HG02852 (cell line): ENCODE measurements at regions not wholly inside any gene's neighbourhood (a gene's known extent, or its start where the extent isn't known, plus 50 kb on each side); places are given as distances from the start of the nearest gene placed in this dataset.

Experiments
- ATAC-seq: cut with Tn5 transposase; IDR thresholded peaks from one replicate; pipeline ENCODE4 v1.9.1; 2021; ENCODE audit warnings: mild to moderate bottlenecking, moderate library complexity; ENCODE audit not compliant: unreplicated experiment

DNA sequence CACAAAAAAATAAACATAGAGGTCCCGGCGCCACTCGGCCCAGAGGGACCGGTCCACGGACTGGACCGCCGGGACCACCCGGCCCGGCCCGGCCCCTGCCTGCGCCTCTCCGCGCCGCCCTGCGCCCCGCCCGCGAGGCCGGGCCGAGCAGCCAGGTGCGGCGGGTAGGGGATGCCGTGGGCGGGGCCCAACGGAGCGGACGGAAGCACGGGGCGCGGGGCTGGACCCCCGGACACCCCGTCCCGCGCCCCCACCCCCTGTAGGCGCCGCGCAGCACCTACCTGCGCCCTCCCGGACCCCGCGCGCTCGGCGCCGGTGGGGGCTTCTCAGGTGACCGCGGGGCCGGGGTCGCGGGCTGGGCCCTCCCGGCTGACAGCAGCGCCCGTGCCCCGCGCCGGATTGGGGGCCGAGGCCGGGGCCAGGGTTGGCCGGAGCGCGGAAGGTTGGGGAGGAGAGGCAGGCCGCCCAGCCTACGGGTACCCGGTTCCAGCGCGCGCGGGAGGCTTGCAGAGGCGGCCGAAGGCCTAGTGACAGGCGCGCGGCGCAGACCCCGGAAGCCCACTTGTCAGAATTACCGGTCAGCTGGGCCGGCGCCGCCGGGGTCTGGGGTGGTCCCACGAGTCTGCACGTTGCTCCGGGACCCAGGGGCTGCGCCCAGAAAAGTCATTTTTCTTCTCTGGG lies 351.9 kb upstream of the CAMK1G start:
- no peak for ATAC-seq

DNA sequence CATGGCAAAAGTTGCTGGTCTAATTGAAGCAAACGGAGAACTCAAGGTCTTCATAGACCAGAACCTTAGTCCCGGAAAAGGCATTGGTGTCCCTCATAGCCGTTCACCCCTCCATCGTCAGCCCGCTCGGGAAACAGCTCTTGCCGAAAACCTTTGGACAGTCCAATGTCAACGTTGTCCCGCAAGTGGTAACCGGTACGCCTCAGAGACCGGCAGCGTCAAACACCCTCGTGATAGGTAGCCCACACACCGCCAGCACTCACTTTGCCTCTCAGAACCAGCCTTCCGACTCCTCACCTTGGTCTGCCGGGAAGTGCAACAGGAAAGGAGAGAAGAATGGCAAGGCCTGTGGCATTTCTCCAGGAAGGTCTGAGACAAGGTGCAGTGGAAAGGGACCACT lies 351.3 kb upstream of the CAMK1G start:
- ATAC-seq = no peak

DNA sequence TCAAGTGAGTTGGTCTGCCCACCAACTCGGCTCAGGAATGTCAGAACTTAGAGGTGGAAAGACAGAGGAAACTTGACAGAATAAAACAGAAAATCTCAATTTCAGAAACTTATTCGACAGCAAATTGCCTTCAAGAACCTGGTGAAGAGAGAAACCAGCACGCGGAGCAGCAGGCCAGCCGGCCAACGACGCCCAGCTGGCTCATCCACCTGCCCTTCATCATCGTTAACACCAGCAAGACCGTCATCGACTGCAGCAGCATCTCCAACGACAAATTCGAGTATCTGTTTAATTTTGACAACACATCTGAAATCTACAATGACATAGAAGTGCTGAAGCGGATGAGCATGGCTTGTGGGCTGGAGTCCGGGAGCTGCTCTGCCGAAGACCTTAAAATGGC lies 350.8 kb upstream of the CAMK1G start:
- ATAC-seq = no peak

DNA sequence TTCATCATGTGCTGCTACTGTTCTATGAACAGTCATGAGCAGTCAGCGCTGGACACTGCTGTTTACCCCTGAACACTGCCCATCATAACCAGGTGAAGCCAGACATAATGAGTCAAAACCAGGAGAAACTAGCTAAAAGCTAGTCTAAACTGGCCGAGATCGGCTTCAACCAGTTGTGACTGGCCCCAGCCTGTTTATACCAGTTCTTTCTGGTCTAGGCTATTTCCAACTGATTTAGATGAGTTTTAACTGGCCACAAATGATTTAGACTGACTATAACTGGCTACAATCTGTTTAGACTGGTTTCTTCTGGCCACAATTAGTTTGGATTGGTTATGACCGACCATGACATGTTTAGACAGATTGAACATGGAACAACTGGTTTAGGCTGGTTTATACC lies 348.3 kb upstream of the CAMK1G start:
- no peak for ATAC-seq

DNA sequence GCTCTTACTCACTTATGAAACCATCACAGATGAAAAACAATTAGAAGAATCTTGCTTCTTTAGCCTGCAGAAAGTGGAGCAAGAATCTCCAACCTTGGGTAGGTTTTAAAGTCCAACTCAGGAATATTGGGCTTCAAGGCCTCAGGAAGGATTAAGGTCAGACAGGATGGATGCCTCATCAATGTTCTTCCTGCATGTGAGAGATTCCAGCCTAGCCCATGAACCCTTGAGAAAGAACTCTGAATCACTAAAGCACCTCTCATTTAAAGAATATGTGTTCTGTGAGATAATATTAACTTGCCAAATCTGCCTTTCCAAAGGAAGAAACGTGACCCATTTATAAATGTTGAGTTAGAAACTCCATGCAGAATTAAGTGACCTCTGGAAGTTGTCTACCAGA lies 345.2 kb upstream of the CAMK1G start:
- ATAC-seq = no peak

DNA sequence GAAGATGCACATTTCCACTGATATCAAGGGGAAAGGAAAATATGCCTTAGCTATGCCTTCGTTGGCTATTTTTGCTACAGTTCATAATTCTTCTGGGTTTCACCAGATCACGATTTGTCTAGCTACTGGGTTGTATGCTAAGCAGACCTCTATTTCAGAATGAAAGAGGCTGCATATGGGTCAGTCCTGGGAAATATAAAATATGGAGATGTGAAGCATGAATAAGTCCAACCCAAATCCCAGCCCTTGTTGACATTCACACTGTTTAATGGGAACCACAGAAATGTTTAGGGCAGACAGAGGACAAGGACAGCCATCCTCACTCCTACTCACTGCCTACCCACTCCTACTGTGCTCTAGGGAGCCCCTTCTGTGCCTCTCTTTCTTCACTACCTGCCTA lies 343.2 kb upstream of the CAMK1G start:
- ATAC-seq = no peak

DNA sequence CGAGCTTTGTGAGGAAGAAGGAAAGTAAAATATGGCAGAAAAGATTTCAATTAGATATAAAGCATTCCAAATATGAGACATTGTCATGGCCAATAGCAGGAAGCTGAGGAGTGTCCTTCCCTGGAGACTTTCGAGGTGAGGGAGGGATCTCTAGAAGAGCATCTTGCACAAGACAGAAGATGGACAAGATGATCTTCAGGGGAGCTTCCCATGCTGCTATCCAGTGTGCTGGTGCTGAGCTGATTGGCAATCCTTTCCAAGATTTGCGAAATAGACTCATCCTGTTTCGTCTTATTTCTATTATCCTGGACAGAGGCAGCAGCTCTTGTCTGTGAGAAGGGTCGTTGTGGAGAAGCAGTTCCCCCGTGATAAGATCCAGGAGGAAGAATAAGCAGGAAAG lies 342.0 kb upstream of the CAMK1G start:
- ATAC-seq = no peak

DNA sequence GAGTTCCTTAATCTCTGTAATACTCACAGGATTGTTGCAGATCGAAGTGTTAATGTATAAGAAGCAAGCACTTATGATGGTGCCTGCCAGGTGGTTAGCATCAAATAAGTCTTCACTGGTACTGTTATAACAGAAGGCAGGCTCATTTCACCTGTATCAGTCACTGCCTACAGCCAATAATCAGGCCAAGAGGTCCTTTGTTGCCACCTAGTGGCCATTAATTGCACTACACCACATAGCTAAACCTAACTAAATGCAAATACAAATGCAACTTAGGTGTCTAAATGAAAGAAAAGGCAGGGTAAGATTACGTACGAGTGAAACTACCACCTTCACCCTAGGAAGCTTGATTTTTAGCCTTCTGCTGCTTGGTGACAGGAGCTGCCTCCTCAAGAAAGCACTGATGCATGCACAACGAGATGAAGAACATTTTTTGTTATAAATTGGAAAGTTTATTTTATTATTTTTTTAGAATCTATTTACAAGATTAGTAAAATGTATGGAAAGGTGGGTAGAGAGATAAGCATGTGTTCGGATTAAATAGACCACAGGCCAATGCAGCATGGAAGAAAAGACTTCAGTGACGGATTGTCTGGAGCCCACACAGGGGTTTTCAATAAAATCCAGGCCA lies 334.8 kb upstream of the CAMK1G start:
- ATAC-seq = peak; percentile 86

DNA sequence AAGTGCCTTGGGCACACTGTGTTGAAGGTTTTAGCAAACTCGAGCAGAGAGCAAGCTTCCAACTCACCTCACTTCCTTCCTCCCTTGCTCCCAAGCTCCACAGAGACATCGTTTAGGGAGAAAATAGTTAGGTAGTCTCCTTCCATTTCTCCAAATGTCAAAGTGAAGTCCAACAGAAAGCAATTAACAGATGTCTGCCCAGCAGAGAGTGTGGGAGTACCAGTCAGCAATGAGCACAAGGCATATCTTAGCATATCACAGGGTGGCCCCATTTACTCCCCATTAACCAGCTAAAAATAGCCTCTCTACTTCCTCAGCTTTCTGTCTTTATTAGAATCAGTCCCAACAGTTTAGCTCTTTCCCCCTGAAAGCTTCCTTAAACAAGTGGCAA lies 334.2 kb upstream of the CAMK1G start:
- ATAC-seq = no peak

DNA sequence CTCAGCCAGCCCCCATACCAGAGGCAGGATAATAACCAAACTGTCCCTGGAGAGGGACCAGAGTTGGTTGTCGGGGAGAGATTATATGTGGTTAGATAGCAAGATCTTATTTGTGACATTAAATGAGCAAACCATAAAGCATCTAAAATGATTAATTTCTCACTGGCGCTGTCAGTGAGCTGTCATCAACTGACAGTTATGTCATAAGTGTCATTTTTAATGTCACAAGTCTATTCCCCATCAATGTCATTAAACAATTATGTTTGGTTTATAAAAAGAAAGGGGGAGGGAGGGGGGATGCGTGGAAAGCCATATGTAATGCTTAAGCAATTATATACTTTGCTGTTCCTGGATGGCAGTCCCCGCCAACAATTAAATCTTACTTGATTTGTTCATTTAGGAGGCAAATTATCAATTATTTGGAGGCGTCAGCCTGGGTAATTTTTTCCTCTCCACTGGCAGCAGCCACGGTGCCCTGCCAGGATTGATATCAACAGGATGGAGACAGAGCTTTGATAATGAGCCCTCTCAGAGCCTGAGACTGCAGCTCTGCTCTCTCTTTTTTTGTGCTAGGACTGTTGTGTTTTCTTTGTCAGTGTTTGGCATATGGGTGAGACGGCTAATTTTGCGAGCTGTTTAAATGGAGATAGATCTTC lies 333.6 kb upstream of the CAMK1G start:
- no peak for ATAC-seq

DNA sequence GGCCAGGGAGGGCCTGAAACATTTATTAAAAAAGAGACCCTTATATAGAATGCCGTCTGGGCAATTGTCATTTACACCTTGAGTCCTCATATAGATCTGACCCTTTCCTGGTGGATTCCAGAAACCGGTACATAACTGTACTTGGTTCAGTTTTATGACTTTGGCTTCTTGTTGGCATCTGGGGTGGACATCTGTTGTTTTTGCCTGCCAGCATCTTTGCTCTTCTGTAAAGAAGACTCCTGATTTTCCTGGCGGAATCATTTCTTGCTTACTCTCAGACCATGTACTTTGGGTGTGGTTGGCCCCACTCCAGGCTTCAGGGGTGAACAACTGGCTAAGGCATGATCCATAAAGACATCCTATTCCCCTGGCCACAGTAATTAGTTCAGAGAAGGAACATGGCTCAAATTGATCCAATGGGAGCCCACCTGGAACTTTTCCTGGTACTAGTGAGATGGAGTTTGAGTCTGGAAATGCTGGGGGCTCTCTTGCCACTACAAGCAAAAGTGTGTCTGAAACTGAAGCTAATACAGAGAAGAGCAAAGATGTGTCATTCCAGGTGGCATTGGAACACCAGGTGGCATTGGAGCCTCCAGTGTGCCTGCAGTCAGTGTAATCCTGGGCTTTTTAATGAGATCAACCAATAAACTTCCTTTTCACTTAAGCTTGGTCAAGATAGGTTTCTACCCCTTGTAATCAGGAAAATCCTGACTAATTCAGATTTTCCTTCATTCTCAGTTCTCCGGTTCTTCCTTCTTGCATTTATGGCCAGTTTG lies 332.5 kb upstream of the CAMK1G start:
- ATAC-seq = no peak

DNA sequence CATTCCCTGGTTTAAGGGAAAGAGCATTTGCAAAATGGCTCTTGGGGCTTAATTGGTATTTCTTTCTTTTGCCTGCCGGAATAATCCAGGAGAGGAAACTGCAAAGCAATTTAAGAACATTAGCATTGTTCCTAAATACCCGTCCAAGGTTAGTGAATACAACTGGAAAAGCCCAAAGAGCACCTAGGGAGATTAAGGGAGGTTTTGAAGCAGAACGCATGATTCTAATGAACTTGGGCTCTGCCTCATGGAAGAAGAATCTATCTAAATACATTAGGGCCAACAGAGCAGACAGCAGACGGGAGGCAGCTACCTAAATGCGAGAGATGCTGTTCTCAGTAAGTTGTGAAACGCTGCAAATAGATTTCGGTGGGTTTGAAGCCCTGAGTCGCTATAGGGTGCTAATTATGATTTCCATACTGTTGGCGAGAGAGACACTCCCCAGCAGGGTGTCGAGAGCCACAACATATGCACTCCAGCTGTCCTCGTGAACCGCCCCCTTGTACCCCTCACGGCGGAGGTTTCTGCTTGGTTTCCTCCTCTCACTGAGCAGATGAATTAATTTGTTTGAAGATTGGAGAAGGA lies 326.7 kb upstream of the CAMK1G start:
- ATAC-seq = no peak

DNA sequence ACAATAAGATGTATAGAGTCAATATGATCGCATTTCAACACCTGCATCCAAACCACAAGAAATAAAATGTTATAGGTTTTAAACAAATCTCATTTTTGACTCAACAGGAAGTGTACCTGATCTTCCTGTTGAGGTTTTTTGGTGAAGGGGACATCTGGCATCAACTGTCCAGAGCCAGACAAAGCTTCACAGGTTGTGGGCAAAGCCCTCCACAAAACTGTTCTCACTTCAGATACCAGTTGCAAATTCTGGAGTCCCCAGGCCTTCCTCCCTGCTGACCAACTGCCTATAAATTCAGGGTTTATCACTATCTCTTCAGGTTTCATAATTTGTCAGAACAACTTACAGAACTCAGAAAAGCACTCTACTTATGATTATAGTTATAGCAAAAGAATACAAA lies 326.1 kb upstream of the CAMK1G start:
- no peak for ATAC-seq

DNA sequence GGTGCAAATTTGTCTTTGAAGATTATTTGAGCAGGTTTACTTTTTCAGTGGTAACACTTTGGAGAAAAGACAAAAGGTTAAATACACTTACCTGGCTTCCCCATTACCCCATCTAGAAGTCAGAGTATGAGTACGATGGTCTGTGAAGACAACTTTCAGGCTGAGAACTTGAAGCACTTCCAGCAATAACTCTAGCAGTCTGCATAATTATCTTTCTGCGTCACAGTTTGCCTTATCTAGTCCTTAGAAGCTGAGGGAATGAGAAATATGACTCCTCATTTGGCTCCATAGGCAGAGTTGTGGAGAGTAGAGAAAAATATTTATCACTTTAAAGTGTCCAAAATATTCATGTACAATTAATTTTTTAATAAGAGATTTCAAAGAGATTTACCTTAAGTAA lies 323.4 kb upstream of the CAMK1G start:
- ATAC-seq = no peak

DNA sequence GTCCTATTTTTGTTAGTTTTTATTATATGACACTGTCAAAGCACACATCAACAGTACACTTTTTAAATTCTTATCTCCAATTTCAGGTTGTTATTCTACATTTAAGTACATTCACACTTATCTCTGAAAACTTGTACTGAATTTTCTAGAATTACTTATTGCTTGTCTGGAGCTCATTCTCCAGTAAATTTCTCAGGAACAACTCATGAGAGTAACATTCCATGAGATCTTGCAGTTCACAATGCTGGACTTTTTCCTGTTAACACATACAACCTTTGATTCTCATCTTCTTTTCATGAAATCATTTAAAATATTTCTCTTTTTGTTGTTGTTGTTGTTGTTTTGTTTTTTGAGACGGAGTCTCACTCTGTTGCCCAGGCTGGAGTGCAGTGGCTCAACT lies 320.9 kb upstream of the CAMK1G start:
- no peak for ATAC-seq

DNA sequence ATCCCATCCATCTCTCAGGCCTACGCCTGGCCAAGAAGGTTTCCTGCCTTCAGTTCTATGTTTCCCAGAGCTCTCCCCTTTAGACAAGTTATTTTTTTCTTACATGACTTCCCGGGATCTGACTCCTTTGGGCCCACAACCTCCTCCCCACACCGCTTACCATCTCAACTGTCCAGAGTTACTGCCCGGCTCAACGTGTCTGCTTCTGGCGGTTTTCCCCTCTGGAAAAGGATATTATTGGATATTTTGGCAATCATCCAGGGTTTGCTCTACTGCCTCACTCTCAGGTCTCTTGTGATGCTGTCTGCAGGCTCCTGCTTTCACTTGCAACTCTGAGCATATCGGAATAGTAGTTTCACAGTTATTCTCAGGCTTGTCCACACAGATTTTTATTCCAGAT lies 318.2 kb upstream of the CAMK1G start:
- no peak for ATAC-seq

DNA sequence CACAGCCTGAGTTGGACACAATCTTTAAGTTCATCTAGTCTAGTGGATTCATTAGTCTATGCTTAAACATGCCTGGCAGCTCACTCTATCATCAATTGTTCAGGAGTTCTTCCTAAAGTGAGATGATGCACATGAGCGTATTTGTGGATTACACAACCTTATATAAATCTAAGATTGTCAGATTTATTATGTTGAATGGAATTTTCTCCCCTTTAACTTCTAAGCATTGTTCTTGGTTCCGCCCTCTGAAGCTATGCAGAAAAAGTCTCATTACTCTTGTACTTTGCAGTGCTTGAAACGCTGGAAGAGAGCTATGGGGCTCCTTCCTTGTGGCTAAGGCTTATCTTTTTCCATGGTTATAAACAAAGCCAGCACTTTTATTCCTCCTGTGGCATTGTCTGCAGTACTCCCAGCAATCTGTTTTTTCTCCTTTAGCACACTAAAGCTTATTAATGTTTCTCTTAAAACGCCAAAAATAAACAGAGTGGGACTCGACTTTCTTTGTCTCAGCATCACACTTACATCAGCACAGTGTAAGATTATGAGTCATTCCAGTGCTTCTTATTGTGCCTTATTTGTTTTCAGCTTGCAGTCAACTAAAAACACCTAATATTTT lies 316.8 kb upstream of the CAMK1G start:
- ATAC-seq = no peak

DNA sequence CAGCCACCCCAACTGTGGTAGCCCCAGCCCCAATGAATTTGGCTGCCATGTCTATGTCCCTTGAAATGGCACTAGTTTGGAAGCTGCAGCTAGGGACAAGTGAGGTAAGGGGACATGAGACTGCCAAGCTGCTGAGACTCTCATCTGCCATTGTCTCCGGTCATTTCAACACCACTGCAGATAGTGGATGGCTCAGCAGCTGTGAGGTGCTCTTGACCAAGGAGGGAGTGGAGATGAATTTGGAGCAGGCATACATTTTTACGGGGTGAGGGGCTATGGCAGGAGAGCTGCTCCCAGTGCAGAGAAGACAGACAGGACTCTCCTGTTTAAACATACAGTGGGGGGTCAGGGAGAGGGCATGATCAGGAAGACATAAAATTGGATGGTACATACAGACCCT lies 315.5 kb upstream of the CAMK1G start:
- no peak for ATAC-seq

DNA sequence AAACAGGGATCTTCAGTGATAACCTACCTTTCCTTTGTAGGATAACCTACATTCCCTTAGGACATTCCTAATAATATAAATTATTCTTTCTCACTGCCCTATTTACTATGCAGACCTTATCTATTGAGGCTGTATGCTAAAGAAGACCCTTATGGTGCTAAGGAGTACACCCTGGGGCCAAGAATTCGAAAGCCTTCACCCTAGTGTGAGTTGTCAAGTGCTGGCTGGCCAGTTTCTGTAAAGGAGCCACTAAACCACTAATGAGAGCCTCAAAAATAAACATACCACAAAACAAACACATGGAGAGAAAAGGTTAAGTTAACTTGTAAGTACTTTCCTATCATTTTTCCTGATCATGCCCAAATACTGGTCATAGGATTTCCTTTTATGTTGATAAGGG lies 315.0 kb upstream of the CAMK1G start:
- ATAC-seq = no peak

DNA sequence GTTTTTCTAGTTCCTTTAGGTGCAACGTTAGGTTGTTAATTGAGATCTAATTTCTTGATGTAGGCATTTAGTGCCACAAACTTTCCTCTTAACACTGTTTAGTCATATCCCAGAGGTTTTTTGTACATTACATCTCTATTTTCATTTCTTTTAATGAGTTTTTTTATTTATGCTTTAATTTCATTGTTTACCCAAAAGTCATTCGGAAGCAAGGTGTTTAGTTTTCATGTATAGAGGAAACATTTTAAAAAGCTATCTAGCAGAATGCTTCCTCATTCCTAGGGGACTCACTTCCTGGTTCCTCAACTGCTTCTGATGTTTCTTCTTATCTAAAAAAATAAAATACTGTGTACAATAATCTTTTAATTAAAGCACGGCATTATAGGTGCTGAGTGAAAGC lies 307.2 kb upstream of the CAMK1G start:
- no peak for ATAC-seq

DNA sequence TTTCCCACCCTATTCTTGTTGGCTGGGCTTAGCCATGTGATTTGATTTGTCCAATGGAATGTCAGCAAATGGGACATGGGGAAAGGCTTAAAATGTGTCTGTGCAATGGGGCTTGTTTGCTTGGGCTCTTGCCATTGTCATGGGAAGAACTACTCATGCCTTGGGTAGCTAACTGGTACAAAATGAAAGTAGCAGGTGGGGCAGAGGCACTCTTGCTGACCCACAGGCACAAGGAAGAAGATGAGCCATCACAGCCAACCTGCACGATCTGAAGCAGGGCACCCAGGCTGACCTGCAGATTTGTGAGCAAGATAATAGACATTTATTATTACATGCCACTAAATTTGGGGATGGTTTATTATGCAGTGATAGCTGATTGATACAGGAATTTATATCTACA lies 305.9 kb upstream of the CAMK1G start:
- no peak for ATAC-seq
